SKM-1 (cell line): ENCODE measurements at regions not wholly inside any gene's neighbourhood (a gene's known extent, or its start where the extent isn't known, plus 50 kb on each side); places are given as distances from the start of the nearest gene placed in this dataset.

Experiments
- DNase-seq: peaks from one replicate; lab custom pipeline; 2025; ENCODE audit not compliant: unreplicated experiment; lab: John Stamatoyannopoulos, UW

- DNase-seq = no peak
Measured at GRCh38 chr6:119480961-119481497, 131.5 kb upstream of the MAN1A1 start.

- no peak for DNase-seq
Measured at GRCh38 chr6:119479860-119480655, 130.5 kb upstream of the MAN1A1 start.

- DNase-seq = no peak
Measured at GRCh38 chr6:119476554-119476953, 127.0 kb upstream of the MAN1A1 start.

- no peak for DNase-seq
Measured at GRCh38 chr6:119476024-119476423, 126.5 kb upstream of the MAN1A1 start.

DNA sequence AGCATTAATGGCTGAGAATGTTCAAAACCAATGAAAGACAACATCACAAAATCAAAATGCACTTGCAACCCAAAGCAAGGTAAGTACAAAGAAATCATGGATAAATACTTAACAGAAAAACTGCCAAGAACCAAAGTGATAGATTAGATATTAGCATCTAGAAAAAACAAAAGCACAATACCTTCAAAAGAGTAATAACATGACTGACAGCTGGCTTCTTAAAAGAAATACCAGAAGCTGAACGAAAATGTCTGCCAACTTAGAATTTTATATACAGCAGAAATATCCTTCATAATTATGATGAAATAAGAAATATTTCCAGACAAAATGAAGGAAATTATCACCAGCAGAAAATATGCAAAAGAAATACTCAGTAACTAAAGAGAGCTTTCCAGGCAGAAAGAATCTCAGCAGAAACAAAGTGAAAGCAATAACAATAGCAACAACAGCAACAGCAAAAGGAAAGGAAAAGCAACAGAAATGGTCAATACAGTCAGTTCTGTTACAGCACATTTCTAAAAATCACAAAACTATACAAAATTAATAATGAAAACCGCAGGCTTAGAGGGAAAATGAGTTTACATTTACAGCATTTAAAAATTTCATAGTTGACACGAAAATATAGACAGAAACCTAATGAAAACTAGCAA is 121.5 kb upstream of the MAN1A1 start:
- DNase-seq = no peak

GRCh38 chr6:119467488-119468081 is 118.0 kb upstream of the MAN1A1 start:
- DNase-seq = no peak

DNA sequence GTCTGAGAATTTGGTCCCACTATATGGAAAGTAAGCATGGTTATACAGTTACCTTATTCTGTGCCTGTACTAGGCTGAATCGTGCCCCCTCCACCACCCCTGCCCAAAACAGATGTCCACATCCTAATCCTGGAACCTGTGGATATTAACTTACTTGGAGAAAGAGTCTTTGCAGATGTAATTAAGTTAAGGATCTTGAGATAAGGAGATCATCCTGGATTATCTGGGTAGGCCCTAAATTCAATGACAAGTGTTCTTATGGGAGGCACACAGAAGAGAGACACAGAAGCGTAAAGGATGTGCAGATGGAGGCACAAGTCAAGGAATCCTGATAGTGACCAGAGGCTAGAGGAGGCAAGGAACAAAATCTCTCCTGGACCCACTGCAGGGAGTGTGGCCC is 116.7 kb upstream of the MAN1A1 start:
- DNase-seq = no peak

DNA sequence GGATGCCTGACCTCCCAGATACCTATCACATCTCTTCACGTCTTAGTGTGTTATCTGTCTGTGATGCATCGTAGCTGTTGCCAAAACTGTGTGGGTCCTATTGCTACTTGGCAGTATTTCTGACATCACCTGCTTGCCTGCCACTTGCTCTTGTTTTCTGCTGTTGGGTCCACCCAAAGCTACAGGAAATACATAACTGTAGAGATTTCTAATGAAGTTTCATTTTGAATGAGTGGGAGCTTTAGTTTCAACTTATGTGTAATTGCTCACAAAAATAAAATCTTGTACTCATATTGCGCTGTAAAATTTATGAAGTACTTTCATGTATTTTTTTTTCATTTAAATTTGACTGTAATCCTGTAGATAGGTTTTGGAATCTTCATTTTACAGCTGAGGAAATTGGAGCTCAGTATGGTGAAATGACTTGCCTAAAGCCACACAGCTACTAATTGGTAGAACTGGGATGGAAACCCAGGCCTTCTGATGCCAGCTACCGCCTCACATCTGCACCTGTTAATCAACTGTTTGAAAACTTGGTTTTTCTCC is 113.6 kb upstream of the MAN1A1 start:
- no peak for DNase-seq

GRCh38 chr6:119461187-119461586 is 111.6 kb upstream of the MAN1A1 start:
- no peak for DNase-seq

GRCh38 chr6:119459207-119459974 is 109.8 kb upstream of the MAN1A1 start:
- DNase-seq = no peak

DNA sequence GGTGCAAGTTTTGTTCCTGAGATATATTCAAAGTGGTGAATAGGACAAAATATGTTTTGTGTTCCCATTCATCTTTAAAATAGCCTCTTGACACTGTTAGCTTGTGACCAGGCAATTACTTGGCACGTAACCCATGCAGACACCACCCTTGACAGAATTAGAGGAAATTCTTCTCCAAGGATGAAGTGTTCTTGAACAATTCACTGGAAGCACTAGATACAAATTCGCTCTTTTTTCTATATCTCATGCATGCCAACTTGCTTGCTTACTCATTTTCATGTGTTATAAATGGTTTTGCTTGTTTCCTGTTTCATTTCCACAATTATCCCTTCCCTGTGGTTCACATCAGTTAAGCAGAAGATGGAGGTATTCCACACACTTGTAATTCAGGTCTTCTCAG is 105.2 kb upstream of the MAN1A1 start:
- no peak for DNase-seq

DNA sequence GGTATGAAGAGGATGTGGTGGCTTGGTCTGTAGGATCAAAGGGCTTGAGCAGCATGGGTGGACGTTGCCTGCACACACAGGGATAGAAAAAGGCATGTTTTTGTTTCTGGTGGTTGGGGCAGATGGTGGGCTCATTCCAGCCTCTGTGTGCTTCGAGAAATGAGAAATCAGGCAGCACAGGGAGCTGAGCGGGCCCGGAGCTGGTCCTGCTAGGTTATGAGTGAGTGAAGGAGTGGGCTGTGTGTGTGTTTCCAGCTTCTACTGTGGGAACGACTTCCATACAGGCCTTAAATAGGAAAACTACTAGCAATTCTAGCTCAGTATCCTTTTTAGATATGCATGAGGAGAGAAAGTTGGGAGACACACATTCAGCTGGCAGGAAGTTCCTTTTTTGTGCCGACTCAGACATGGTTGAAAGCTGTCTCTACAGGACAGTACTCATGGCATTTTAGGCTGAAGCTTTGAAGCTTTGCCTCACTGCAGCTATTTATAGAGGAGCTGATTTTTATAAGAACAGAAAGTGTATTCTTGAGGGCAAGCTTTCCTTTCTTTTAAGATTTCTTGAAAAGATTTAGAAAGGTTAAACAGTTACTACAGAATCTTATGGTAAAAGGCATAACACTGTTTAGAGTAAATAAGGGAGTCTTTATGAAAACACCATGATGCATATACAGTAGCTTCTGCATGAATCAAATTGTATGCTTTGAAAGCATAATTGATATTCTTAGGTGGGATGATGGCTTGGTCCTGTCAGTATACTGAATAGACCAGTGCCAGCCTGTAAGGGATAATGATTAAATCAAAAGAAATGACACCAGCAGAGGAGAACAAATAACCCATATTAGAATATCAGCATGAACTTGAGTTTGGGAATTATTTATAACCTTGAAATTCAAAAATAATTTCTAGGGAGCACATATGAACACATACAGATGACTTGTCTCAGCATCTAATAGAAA is 104.0 kb upstream of the MAN1A1 start:
- no peak for DNase-seq

- peak; percentile 90 for DNase-seq
Measured at GRCh38 chr6:119449331-119450156, 100.0 kb upstream of the MAN1A1 start.

- DNase-seq = no peak
Measured at GRCh38 chr6:119447921-119448320, 98.4 kb upstream of the MAN1A1 start.

- DNase-seq = no peak
Measured at GRCh38 chr6:119446609-119447008, 97.0 kb upstream of the MAN1A1 start.

DNA sequence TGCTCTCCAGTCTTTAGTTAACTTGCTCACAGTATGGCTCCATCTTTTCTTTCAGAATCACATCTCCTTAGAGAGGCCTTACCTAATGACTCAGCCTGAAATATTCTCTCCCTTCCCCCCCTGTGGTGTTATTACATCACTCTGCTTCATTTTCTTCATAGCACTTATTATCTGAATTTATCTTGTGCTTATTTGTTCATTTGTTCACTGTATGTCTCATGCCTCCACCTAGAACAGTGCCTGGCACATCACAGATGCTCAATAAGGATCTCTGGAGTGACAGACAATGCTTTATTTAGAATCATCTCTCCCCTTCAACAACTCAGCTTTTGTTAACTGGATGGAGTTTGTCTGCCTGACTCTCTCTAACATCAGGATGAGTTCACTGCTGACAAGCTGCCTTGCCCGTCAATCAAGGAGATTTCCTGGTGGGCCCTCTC is 96.6 kb upstream of the MAN1A1 start:
- DNase-seq = no peak

DNA sequence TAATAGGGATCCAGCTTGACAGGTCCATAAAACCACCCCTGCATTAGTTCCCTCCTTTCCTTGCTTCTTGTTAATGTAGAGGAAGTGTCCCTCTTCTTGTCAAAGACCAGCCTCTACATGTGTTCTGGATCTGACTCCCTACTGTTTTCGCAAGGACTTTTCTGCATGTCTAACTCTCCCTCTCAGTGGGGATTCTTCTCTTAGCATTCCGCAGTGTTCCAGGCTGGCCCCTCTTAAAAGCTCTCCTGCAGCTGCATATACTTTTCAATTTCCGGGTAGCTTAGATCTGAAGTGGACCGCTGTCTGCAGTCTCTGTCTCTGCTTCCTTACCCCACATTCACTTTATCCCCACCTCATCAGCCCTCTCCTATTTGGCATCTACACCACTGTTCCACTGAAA is 96.1 kb upstream of the MAN1A1 start:
- DNase-seq = no peak

GRCh38 chr6:119444642-119445557 is 95.3 kb upstream of the MAN1A1 start:
- DNase-seq = no peak
